ENCODE measurements at regions not wholly inside any gene's neighbourhood (a gene's known extent, or its start where the extent isn't known, plus 50 kb on each side); places are given as distances from the start of the nearest gene placed in this dataset.
"Not testable (repeated sequence)": the region's sequence is repeated elsewhere in the genome, so short reads cannot be mapped to it uniquely, and the experiment has no call there.

DNA sequence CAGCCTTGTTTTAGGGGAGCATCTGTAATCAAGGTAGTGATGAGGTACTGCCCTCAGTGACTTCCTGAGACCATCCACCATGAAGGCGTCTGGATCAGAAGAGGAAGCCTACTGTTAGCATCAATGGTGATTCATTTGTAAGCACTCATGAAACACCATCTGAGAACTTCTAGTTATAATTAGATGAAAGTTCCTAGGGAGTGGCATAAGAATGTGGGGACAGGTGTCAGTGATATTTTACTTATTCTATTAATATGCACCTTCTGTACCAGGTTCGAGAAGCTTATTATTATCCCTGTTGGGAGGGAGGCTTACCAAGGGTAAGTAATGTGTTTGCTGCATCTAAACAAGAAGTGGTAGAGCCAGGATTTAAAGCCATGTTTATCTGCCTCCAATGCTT is 295.8 kb upstream of the TBL1XR1 start:
- intact Hi-C loops (cut with micrococcal nuclease) = no loop called here

DNA sequence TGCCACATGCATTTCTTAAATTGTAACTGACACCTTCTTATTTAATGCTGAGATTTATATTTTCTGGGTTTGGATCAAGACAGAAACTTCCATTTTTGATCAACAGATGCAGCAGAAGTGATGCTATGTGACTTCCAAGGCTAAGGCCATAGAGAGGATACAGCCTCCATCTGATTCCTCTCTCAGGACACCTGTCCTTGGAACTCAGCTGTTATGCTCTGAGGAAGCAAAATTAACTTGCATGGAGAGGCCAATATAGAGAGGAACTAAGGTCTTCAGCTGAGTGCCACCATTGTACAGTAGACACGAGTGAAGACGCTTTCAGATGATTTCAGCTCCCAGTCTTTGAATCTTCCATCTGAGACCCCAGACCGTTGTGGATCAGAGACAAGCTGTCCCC is 296.9 kb upstream of the TBL1XR1 start:
- intact Hi-C loops (cut with micrococcal nuclease) = no loop called here

DNA sequence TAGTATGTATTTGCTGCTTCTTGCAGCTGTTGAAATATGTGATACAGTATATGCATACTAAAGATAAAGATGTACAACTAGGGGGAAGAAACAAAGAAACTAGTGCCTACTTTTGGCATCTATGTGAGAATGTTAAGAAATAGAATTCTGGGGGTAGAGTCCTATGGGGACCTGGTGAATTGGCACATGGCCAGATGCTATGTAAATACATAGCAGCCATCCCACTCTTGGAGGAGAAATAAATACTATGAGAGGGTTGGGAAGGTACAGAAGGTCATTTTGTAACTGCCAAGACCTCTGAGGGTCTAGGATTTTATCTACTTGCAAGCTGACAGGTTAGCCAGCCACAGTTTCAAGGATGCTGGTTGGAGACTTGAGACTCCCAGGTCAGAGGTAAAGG is 298.3 kb upstream of the TBL1XR1 start:
- intact Hi-C loops (cut with micrococcal nuclease) = no loop called here

DNA sequence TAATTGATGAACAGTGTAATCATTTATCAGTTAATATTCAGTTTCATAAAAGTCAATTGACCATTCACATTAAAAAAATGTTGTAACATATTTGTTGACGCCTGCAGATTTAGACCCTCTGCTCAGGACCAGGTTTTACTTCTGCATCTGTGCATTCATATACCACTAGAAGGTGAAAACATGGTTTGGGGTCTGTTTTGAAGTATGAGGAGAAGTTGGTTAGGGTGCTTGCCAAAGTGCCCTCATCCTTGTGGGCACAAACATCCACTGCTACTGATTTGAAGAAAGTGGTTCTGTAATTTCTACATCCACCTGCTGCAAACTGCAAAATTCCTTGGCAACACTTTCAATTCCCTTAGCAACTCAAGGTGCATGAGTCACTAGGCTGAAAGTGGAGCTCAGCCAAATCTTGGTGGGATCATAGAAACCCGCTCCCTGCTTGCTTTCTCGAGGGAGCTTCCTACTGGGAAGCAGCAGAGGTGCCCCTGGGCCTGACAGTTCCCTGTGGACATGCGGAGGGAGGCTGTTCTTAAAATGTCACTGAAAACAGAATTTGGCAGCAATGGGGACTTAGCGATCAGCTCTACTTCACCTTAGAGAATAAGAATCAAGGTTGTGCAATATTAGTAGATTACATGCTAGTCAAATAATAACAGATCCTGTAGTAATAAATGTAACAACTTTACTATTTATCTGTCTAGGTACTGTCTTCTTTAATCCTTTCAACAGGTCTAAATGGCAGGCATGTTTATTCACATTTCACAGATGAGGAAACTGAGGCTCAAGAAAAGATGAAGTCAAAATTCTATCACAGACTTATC is 301.0 kb upstream of the TBL1XR1 start:
- intact Hi-C loops (cut with micrococcal nuclease) = no loop called here

DNA sequence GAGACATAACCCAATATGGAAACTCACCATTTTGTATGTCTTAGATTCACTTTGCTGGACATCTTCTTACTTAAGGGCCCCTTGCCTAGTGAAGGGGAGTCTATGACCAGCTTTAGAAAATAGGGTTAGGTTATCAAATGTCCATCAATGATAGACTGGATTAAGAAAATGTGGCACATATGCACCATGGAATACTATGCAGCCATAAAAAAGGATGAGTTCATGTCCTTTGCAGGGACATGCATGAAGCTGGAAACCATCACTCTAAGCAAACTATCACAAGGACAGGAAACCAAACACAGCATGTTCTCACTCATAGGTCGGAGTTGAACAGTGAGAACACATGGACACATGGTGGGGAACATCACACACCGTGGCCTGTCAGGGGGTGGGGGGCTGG is 301.8 kb upstream of the TBL1XR1 start:
- intact Hi-C loops (cut with micrococcal nuclease) = not testable (repeated sequence)

DNA sequence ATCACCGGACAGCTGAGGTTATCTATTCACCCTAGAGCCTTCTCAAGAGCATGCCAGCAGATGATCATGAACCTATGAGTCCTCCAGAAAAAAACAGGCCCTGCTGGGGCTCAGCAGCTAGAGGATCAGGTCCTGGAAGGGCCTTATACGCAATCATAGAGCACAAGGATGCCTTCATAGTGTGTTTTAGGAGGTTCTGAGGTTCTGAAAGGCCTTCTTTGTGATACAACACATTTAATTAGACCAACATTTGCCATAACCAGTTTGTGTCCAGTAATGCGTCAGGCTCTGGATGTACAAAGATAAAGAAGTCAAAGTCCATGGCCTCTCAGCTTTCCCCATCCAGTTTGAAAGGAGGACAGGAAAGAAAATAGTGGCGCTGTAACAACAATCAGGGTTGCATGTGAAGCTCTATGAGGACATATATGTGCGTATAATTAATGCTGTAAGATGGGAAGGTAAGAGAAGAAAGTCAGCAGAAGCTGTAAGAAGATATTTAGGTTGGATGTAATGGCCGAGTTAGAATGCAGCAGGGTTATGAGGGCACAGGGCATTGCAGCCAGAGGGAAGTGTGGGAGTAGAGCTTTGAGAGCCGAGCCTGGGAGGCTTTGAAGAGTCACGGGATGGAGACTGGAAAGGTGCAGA is 302.6 kb upstream of the TBL1XR1 start:
- intact Hi-C loops (cut with micrococcal nuclease) = no loop called here

DNA sequence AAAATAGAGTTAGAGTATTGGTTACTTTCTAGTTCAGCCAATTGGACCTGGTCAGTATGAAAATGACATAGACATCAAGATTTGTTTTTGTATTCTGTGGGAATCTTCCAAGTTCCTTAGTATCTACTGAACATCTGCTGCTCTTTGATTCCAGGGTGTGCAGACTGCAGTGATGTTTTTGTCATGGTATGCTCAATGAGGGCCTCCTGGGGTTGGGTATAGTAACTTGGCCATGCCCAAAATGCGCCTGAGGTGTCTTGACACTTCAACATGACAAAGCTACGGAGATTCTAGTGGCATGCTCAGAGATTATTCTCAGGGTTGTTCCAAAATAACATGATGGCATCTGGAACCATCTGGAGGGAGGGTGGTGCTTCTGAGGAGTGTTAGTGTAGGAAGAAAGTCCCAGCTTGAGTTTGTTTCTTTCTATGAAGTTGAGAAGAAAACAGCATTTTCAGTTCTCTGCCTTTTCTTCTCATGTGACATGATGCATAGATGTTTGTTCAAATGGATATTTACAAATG is 313.5 kb upstream of the TBL1XR1 start:
- intact Hi-C loops (cut with micrococcal nuclease) = no loop called here

DNA sequence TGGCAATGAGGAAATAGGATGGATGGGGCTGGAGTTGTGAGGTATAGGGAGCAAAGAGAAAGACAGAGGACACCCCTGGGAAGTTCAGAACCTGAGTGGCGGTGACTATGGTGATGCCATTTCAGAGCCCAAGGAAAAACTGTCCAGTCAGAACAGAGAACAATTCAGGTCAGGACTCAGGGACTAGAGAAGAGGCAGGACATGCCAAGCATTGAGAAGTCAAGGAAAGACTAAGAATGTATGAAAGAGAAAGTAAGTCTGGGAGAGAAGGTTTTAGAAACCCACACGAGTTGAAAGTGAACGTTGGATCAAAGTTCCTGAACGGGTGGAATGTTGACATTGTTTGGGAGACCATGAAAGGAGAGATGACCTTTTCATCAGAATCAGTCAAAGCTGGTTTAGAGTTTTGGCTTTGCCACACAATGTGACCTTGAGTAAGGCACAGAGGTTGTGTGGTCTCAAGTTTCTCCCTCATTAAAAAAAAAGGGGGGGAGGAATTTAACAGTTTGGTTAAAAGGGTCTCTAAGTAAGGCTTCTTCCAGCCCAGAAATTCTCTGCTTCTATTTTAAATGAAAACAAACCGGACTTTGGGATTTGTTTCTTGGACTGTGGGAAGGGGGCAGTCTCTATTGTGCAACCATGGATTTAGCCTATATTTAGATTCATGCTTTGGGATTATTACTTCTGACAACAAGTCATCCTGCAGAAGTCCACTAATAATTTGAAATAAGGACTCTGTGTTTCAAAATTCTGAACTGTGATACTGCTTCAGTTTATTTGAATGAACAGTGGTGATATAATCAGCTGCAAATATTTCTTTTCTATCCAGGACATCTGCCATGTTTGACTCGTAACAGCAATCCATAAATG is 315.9 kb upstream of the TBL1XR1 start:
- intact Hi-C loops (cut with micrococcal nuclease) = no loop called here

DNA sequence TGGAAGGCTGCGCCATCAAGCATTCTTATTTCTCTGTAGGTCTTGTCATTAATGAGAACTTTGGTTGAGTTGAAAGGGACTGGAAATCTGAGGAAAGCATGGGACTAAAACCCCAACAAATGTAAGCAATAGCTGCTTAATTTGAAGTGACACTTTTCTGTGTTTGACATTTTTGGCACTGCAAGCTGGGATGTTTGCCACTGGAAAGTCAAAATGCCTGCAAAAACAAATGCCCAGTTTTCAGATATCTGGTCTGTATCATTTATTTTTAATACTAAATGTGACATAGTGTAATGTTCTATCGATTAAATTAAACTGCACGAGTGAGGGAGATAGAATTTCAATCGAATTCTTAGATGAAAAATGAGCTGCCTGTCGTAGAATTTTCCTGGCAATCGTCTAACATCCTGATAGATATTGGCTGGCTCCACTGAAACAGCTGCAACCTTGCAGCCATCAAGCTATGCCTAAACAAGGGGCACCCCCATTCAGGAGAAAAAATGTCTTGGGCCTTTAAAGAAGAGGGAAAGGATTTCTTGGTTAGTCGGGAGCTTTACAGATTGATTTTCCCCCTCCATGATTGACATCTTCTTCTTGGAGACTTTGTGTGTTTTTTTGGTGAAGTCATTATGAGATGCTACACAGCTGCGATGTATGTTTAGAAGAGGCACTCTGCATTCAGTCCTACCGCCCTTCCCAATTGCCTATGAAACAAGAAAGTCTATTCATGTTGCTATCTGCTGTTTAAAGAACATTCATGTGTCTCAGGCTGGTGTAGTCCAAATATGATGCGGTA is 316.7 kb upstream of the TBL1XR1 start:
- intact Hi-C loops (cut with micrococcal nuclease) = no loop called here

DNA sequence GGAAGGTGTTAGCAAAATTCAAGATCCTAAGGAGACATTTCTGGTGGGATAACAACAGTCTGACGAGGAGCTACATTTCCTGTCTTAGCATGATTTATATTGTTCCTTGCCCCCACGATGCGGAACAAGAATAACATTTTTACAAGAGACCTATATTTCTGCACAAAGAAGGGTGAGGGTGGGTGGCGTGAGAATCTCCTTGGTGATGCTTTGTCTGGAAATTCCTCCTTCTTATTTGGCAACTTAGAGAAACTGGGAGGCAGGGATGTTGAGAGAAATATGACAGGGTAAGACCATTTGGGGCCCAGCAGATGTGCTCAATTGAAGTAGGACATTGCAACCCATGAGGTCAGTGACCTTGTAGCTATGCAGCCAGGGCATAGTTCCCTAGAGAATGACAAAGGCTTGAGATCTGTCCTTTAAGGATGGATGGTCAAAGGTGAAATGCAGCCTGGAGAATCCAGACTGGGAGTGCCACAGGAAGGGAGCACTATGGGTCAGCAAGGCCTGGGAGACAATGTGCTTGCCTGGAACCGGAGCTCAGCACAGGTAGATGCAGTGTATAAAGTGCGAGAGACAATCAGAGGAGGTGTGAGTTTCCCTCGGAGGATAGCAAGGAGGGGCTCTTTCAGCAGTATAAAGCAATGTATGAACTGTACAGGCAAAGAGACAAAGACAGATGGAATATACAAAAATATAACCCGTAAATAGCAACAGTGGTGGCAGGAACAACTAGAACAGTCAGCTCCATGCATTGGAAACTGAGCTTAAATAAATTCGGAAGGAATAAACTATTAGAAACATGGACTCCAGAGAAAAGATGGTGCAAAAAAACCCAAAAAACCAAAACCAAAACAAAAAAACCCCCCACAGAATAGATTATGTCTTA is 317.6 kb upstream of the TBL1XR1 start:
- intact Hi-C loops (cut with micrococcal nuclease) = no loop called here

DNA sequence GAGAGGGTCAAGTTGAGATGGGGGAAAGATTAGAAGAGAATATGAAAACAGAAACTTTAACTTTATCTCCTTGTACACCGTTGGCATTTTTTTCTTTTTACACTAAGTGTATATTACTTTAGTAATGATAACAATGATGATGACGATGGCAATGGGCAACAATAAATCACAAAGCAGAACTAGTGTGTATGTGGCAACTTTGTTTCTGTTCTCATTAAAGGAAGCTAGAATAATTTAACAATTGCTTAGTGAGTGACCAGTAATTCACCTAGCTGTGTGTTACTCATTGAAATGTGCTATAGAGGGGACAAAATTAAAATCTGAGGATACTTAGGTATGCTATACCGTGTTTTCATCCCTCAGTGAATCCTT is 318.5 kb upstream of the TBL1XR1 start:
- intact Hi-C loops (cut with micrococcal nuclease) = no loop called here

DNA sequence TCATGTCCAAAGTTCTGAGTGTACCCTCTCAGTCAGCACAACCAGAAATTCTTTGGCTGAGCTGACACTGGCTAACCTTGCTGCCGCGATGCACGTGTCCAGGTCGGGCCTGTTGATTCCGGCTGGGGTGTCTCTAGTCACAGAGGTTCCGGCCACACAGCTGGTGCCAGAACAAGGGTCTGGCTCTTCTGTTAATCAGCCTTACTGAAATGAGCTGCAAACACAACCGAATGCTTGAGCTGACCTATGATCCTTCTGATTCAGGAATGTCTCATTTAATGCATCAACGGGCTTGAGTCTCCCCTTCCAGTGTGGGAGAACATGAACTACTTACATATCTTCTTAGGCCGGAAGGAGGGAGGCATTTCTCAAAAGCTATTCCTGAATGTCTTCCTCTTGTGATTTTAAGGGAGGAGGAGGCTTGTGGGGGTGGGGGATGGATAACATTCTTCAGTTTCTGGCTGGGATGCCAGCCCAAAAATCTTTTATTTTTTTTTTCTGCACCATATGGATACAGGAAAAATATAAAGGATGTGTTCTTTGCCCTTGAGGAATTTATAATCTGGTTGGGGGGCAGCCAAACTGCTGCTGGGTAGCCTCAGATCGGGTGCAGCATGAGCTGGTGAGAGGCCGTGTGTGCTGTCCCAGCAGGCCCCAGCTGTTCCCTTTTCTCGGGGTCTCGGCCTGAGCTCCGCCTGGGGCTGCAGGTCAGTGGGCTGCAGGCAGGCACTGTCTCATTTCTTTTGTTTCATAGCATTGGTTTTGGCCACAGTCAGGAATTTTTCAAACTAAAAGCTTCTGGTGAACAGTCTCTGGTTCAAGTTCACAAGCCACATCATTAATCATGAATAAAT is 319.1 kb upstream of the TBL1XR1 start:
- intact Hi-C loops (cut with micrococcal nuclease) = no loop called here

DNA sequence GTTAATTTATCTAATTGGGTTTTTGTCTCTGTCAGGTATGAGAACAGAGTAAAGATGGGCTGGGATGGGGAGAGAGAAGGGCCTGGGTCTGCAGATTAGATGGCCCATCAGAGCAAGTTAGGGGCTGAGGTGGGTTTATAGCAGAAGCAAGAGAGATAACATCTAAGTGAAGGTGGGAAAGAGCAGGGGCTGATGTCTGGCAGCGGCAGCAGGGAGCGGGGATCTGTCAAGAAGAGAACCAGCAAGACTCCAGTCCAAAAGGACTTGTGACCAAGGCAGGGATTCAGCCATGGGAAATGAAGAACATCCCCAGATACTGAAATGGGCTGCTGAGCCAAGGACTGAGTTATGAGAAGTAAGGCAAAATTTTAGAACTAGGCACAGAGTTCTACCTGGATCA is 320.6 kb upstream of the TBL1XR1 start:
- intact Hi-C loops (cut with micrococcal nuclease) = no loop called here

DNA sequence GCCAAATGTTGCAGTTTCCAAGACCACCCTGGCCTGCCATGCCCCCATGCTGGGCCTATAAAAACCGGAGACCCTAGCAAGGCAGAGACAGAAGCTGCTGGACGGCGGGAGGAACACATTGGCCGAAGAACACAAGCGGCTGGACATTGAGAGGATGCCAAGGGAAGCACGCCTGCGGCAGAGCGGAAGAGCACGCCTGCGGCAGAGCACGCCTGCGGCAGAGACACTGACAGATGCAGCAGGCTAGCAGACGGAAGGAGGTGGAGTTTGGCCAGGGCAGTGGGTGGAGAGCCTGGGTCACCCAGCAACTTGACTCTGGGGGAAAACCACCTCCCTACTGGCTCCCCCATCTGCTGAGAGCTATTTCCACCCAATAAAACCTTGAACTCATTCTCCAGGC is 322.3 kb upstream of the TBL1XR1 start:
- intact Hi-C loops (cut with micrococcal nuclease) = no loop called here

DNA sequence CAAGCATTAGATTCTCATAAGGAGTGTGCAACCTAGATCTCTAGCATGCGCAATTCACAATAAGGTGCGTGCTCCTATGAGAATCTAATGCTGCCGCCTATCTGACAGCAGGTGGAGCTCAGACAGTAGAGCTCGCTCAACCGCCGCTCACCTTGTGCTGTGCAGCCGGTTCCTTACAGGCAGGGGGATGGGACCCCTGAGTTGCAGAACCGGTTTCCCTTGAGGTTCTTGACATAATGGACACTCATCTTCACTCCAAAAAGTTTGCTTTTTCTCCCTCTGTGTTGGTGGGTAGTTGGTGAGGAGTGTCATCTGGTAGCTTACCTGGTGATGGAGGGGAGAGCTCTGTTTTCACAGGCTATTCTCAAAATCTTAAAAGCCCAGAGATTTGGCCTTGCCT is 324.0 kb upstream of the TBL1XR1 start:
- intact Hi-C loops (cut with micrococcal nuclease) = no loop called here

DNA sequence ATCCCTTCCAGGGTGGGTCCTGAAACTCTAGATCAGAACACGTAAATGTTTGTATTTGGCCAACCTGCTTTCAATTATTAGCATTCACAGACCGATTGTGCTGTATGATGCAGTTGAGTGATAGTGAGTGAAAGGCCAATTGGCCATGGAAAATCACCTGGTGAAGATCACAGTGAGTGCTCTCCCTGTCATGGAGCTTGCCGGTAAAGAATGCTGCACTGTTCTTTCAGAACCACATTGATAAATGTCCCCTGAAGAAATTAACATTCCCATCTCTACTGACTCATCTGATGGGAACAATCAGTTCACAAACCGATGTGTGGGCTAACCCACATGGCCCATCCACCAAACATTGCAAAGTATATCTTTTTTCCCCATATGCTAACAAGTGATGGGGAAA is 324.8 kb upstream of the TBL1XR1 start:
- intact Hi-C loops (cut with micrococcal nuclease) = no loop called here

DNA sequence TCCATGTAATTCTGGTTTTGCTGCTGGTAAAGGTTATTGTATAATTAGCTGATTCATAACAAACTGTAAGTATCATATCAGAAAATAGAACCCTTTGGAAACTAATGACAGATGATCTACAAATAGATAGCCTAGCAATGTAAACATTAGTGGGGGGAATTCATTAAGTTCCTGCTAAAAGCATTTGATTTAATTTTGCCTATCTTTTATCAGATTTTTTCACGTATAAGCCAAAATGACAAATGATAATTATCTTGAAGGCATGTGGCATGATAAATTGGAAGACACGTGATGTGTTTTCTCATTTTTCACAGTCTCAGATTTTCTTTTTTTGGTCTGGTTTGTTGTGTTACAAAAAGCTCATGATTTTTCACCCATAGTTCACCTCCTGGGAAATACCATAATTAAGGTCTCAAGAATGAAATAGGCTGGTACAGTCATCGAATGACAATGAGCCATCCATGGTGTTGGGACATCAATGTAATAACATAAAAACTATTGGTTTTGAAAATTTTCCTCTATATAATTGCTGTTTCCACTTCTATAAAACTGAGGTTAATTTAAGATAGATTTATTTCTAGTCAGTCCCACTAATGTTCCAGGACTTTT is 325.9 kb upstream of the TBL1XR1 start:
- intact Hi-C loops (cut with micrococcal nuclease) = no loop called here

DNA sequence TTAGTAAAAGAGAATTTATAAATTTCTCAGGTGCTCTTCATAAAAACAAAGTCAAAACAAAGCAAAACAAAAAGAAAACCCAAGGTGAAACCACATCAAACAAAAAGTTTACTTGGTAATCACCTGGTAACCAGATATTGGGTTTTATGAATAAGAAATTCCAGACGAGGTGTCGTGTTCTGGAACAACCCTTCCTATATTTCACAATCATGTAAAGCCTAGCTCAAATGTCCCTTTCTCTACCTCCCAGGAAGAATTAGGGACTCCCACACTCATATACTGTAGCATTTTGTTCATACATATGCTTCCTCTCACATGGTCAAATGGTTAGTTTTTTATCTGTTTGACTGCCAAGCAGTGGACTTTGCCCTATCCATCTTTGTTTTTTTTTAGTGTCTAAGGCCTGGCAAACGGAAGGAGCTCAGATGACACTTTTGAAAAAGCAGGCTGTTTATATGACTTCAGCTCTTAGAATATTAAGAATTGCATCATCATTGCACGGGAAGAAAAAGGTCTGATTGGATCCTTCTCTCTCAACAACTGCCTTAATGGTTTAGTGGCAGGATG is 326.7 kb upstream of the TBL1XR1 start:
- intact Hi-C loops (cut with micrococcal nuclease) = no loop called here
